ENCODE measurements at regions not wholly inside any gene's neighbourhood (a gene's known extent, or its start where the extent isn't known, plus 50 kb on each side); places are given as distances from the start of the nearest gene placed in this dataset.

- no peaks in the 10 kb centered on the region for H3K4me1 Mint-ChIP-seq
- DNase-seq (no peak), ATAC-seq (ENCODE audit: low read depth) (no peak)
- ChIA-PET CTCF (no interaction called here), POLR2A (no interaction called here)
- intact Hi-C loops (cut with micrococcal nuclease) = no loop called here
- Histone ChIP-seq H3K9me3 (ENCODE audit: control extremely low read depth in 1 of 3, control insufficient read depth in 2 of 3, insufficient read depth in 1 of 3, low read length in 2 of 3) (peaks cover 0 to 2% (median 0%) of the 10 kb centered on the region in 3 donors), H3K4me3 (ENCODE audit: control extremely low read depth in 1 of 5, extremely low read depth in 1 of 5, insufficient read depth in 1 of 5, low read depth in 2 of 5, low read length in 4 of 5) (no peak overlapping the region), H2AFZ (ENCODE audit: insufficient read depth, low read depth, low read length, poor library complexity, severe bottlenecking) (no peak overlapping the region), H3K36me3 (replicated peaks in 1 of 2; ENCODE audit: control extremely low read depth in 1 of 2, control insufficient read depth in 1 of 2, extremely low read depth in 1 of 2, insufficient read depth in 2 of 2, low read length in 1 of 2) (no peaks in the 10 kb centered on the region), H3K9ac (ENCODE audit: low read length) (no peak overlapping the region), H4K20me1 (ENCODE audit: control insufficient read depth, insufficient read depth, low read length, poor library complexity, severe bottlenecking) (no peaks in the 10 kb centered on the region), H3K27me3 (replicated peaks in 1 of 4; ENCODE audit: control extremely low read depth in 1 of 4, control insufficient read depth in 3 of 4, insufficient read depth in 4 of 4, low read length in 3 of 4) (no peaks in the 10 kb centered on the region), H3K27ac (ENCODE audit: low read length in 2 of 2) (no peak overlapping the region), H3K4me2 (replicated peaks; ENCODE audit: low read depth, low read length, poor library complexity, severe bottlenecking) (no peak overlapping the region), H3K4me1 (ENCODE audit: control insufficient read depth in 2 of 2, insufficient read depth in 2 of 2, low read length in 2 of 2) (no peaks in the 10 kb centered on the region), H3K79me2 (ENCODE audit: control insufficient read depth, insufficient read depth, low read length) (no peaks in the 10 kb centered on the region)
- H3K27me3 Mint-ChIP-seq = no peaks in the 10 kb centered on the region
- TF ChIP-seq EZH2 (IDR thresholded peaks at IDR 0.05; ENCODE audit: borderline replicate concordance, insufficient read depth, low read depth, low read length, poor library complexity, severe bottlenecking) = no peak
- TF ChIP-seq, protein P1, sequence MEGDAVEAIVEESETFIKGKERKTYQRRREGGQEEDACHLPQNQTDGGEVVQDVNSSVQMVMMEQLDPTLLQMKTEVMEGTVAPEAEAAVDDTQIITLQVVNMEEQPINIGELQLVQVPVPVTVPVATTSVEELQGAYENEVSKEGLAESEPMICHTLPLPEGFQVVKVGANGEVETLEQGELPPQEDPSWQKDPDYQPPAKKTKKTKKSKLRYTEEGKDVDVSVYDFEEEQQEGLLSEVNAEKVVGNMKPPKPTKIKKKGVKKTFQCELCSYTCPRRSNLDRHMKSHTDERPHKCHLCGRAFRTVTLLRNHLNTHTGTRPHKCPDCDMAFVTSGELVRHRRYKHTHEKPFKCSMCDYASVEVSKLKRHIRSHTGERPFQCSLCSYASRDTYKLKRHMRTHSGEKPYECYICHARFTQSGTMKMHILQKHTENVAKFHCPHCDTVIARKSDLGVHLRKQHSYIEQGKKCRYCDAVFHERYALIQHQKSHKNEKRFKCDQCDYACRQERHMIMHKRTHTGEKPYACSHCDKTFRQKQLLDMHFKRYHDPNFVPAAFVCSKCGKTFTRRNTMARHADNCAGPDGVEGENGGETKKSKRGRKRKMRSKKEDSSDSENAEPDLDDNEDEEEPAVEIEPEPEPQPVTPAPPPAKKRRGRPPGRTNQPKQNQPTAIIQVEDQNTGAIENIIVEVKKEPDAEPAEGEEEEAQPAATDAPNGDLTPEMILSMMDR (IDR thresholded peaks at IDR 0.05) = no peak
- peaks cover 2% of the 10 kb centered on the region for H3K9me3 Mint-ChIP-seq (ENCODE audit: insufficient read depth)
- H3K27ac Mint-ChIP-seq = no peak overlapping the region
- H3K4me3 Mint-ChIP-seq = no peak overlapping the region
Measured at GRCh38 chr17:71170070-71170469, 950.8 kb upstream of the SOX9 start.

DNA sequence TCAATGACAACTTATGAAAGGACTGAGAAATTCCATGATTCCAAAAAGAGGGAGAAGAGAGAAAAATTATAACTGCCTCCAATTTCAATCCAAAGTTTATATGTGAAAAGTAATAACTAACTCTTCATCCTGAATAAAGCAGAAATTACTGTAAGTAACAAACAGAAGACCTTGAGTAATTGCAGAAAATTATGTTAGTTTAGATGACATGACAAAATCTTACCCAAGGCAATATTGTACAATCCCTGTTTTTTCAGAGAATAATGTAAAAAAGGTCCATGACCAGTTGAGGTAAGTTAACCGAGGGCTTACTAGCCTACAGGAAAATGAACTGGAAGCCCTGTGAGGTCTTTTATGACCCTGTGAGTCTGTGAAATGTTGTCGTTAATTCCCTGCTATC lies 949.5 kb upstream of the SOX9 start:
- no peaks in the 10 kb centered on the region for H4K20me1 ChIP-seq (ENCODE audit: control insufficient read depth, insufficient read depth, low read length, poor library complexity, severe bottlenecking)
- H3K4me3 ChIP-seq (ENCODE audit: control extremely low read depth in 1 of 5, extremely low read depth in 1 of 5, insufficient read depth in 1 of 5, low read depth in 2 of 5, low read length in 4 of 5) = no peak overlapping the region
- Mint-ChIP-seq H3K9me3 (ENCODE audit: insufficient read depth) (peaks cover 2% of the 10 kb centered on the region), H3K27me3 (no peaks in the 10 kb centered on the region), H3K27ac (no peak overlapping the region), H3K4me3 (no peak overlapping the region), H3K4me1 (no peaks in the 10 kb centered on the region)
- no peak overlapping the region for H3K9ac ChIP-seq (ENCODE audit: low read length)
- H3K36me3 ChIP-seq (replicated peaks in 1 of 2; ENCODE audit: control extremely low read depth in 1 of 2, control insufficient read depth in 1 of 2, extremely low read depth in 1 of 2, insufficient read depth in 2 of 2, low read length in 1 of 2) = no peaks in the 10 kb centered on the region
- ChIA-PET CTCF (no interaction called here), POLR2A (no interaction called here)
- intact Hi-C loops (cut with micrococcal nuclease) = no loop called here
- no peak overlapping the region for H3K4me2 ChIP-seq (replicated peaks; ENCODE audit: low read depth, low read length, poor library complexity, severe bottlenecking)
- 60% methylated on average over 1 of the region's 2 CpGs for WGBS (ENCODE audit: insufficient coverage)
- no peaks in the 10 kb centered on the region for H3K4me1 ChIP-seq (ENCODE audit: control insufficient read depth in 2 of 2, insufficient read depth in 2 of 2, low read length in 2 of 2)
- no peak for DNase-seq
- peaks cover 0 to 2% (median 0%) of the 10 kb centered on the region in 3 donors for H3K9me3 ChIP-seq (ENCODE audit: control extremely low read depth in 1 of 3, control insufficient read depth in 2 of 3, insufficient read depth in 1 of 3, low read length in 2 of 3)
- H2AFZ ChIP-seq (ENCODE audit: insufficient read depth, low read depth, low read length, poor library complexity, severe bottlenecking) = no peak overlapping the region
- H3K79me2 ChIP-seq (ENCODE audit: control insufficient read depth, insufficient read depth, low read length) = no peaks in the 10 kb centered on the region
- no peak for TF ChIP-seq EZH2 (IDR thresholded peaks at IDR 0.05; ENCODE audit: borderline replicate concordance, insufficient read depth, low read depth, low read length, poor library complexity, severe bottlenecking)
- TF ChIP-seq, protein P1 (IDR thresholded peaks at IDR 0.05) = no peak
- H3K27ac ChIP-seq (ENCODE audit: low read length in 2 of 2) = no peak overlapping the region
- no peak for ATAC-seq (ENCODE audit: low read depth)
- H3K27me3 ChIP-seq (replicated peaks in 1 of 4; ENCODE audit: control extremely low read depth in 1 of 4, control insufficient read depth in 3 of 4, insufficient read depth in 4 of 4, low read length in 3 of 4) = no peaks in the 10 kb centered on the region

Data from B cell (primary cell).